IPS-NIHi7 (cell line): ENCODE measurements at regions not wholly inside any gene's neighbourhood (a gene's known extent, or its start where the extent isn't known, plus 50 kb on each side); places are given as distances from the start of the nearest gene placed in this dataset.

Experiments
- DNase-seq: peaks from one replicate; pipeline ENCODE4 v3.0.0; 2012; ENCODE audit warnings: mixed read lengths; ENCODE audit errors: extremely low spot score

- DNase-seq = no peak
Observed at GRCh38 chr3:165455793-165456192, 259.6 kb upstream of the SLITRK3 start.

DNA sequence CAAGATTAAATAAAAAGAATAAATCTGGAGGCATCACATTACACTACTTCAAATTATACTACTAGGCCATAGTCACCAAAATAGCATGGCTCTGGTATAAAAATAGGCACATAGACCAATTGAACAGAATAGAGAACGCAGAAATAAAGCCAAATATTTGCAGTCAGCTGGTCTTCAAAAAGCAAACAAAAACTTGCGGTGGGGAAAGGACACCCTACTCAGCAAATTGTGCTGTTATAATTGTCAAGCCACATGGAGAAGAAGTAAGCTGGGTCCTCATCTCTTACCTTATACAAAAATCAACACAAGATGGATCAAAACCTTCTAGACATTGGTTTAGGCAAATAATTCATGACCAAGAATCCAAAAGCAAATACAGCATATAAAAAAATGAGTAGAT, 259.2 kb upstream of the SLITRK3 start:
- DNase-seq = no peak

- no peak for DNase-seq
Observed at GRCh38 chr3:165451371-165452070, 255.3 kb upstream of the SLITRK3 start.

GRCh38 chr3:165446555-165446954, 250.4 kb upstream of the SLITRK3 start:
- DNase-seq = no peak

- DNase-seq = no peak
Observed at GRCh38 chr3:165444745-165445144, 248.6 kb upstream of the SLITRK3 start.

GRCh38 chr3:165443664-165444063, 247.5 kb upstream of the SLITRK3 start:
- no peak for DNase-seq

DNA sequence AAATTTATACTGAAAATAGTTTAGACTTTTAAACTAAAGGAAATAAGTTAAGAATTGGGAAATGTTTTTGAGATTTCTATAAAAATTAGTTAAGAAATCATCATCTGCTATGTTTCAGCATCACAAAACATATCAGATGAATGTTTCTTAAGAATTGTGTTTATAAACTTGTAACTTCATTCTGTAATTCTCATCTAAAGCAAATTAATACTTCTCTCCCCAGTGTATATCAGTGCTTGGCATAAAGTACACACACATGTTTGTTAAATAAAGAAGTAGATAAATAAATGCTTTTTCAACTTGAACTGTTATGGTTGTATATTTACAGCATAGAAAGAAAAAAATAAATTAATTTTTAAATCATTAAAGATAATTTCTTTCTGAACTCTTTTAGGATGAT, 245.9 kb upstream of the SLITRK3 start:
- no peak for DNase-seq

- DNase-seq = no peak
Observed at GRCh38 chr3:165440380-165440779, 244.2 kb upstream of the SLITRK3 start.

- no peak for DNase-seq
Observed at GRCh38 chr3:165439765-165440164, 243.6 kb upstream of the SLITRK3 start.

- DNase-seq = no peak
Observed at GRCh38 chr3:165434516-165434915, 238.3 kb upstream of the SLITRK3 start.

- DNase-seq = no peak
Observed at GRCh38 chr3:165406425-165406824, 210.2 kb upstream of the SLITRK3 start.

DNA sequence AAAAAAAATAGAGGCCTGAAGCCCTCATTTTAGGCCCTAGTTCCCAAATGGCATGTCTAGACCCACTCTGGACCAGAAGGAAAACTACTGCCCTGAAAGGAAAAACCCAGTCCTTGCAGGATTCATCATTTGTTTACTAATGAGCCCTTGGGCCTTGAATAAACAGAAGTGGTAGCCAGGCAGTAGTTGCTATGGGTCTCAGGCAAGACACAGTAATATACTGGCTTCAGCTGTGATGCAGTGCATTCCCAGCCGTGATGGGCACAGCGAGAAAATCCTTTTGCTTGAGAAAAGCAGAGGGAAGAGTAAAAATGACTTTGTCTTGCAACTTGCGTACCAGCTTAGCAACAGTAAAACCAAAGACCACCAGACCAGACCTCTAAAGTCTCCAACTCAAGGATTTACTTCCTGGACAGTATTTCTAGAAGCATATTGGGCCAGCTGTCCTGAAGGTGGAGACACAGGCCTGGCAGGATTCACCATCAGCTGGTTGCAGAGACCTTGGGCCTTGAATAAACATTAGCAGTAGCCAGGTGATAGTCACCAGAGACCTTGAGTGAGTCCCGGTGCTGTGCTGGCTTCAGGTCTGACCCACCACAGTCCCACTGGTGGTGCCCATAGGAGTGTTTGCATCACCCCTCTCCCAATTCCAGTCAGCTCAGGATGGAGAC, 208.3 kb upstream of the SLITRK3 start:
- no peak for DNase-seq

- no peak for DNase-seq
Observed at GRCh38 chr3:165403666-165404065, 207.5 kb upstream of the SLITRK3 start.

GRCh38 chr3:165395188-165395587, 199.0 kb upstream of the SLITRK3 start:
- no peak for DNase-seq

- no peak for DNase-seq
Observed at GRCh38 chr3:165393461-165393860, 197.3 kb upstream of the SLITRK3 start.

GRCh38 chr3:165390166-165390565, 194.0 kb upstream of the SLITRK3 start:
- no peak for DNase-seq

DNA sequence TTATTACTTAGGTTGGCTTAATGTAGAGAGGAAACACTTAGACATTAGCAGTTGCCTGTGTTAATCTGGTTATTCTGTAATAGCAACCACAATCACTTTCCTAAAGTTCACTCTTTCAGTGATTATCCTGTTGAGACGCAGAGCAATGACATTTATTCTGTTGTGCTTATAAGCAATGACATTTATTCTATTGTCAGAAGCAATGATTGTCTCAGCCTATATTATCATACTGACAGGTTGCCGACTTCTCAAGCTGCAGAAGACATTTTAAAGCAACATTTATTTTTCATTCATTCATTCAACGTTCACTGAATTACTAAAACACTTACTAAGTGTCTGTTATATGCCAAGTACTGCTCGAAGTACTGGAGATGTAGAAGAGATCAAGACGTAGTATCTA, 193.5 kb upstream of the SLITRK3 start:
- no peak for DNase-seq

GRCh38 chr3:165389064-165389463, 192.9 kb upstream of the SLITRK3 start:
- no peak for DNase-seq

GRCh38 chr3:165383381-165383780, 187.2 kb upstream of the SLITRK3 start:
- no peak for DNase-seq

GRCh38 chr3:165382672-165383071, 186.5 kb upstream of the SLITRK3 start:
- DNase-seq = no peak

DNA sequence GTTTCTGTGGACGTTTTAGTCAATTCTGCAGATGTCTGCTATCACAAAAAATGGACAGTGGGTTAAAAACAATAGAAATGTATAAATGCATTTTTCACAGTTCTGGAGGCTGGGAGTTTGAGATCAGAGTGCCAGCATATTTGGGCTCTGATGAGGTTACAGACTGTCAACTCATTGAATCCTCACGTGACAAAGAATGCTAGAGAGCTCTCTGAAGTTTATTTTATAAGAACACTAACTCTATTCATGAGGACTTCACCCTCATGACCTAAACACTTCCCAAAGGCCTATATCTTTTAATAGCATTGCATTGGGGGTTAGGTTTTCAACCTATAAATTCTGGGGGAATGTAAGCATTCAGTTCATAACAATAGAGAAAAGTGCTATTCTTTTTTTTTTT, 182.6 kb upstream of the SLITRK3 start:
- no peak for DNase-seq

DNA sequence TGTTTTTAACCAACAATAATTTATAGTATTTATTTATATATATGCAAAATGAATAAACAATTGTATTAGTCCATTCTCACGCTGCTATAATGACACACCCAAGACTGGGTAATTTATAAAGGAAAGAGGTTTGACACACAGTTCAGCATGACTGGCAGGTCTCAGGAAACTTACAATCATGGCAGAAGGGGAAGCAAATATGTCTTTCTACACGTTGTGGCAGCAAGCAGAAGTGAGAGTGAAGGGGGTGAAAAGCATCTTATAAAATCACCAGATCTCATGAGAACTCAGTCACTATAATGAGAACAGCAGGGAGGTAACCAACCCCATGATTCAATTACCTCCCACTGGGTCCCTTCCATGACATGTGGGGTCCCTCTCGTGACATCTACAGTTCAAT, 162.8 kb upstream of the SLITRK3 start:
- DNase-seq = no peak

- no peak for DNase-seq
Observed at GRCh38 chr3:165355316-165355715, 159.1 kb upstream of the SLITRK3 start.

GRCh38 chr3:165347526-165347925, 151.3 kb upstream of the SLITRK3 start:
- no peak for DNase-seq
